ENCODE measurements at regions not wholly inside any gene's neighbourhood (a gene's known extent, or its start where the extent isn't known, plus 50 kb on each side); places are given as distances from the start of the nearest gene placed in this dataset.
"Not testable (repeated sequence)": the region's sequence is repeated elsewhere in the genome, so short reads cannot be mapped to it uniquely, and the experiment has no call there.

DNA sequence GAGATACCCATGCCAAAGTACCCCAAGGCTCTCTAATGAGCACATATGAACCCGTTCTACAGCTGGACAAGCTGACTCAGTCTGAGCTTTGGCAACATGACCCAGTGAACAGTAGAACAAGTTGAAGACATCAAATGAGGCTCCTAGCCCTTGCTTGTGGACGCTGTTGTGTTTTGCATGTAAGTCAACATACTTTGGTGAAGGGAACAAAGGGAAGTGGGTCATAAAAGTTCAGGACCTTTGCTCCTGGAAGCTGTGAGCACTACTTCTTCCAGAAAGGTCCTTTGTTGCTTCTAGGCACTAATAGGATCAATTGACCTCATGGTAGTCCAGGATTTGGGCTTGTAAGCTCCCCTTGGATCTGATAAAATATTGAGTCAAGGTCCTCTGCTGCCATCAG, 613.5 kb upstream of the TBX3 start:
- no peak overlapping the region for H3K4me3 ChIP-seq (ENCODE audit: low read depth, poor library complexity, severe bottlenecking)
- no peak for TF ChIP-seq POLR2A (IDR thresholded peaks at IDR 0.05)
- TF ChIP-seq, protein P1, sequence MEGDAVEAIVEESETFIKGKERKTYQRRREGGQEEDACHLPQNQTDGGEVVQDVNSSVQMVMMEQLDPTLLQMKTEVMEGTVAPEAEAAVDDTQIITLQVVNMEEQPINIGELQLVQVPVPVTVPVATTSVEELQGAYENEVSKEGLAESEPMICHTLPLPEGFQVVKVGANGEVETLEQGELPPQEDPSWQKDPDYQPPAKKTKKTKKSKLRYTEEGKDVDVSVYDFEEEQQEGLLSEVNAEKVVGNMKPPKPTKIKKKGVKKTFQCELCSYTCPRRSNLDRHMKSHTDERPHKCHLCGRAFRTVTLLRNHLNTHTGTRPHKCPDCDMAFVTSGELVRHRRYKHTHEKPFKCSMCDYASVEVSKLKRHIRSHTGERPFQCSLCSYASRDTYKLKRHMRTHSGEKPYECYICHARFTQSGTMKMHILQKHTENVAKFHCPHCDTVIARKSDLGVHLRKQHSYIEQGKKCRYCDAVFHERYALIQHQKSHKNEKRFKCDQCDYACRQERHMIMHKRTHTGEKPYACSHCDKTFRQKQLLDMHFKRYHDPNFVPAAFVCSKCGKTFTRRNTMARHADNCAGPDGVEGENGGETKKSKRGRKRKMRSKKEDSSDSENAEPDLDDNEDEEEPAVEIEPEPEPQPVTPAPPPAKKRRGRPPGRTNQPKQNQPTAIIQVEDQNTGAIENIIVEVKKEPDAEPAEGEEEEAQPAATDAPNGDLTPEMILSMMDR (IDR thresholded peaks at IDR 0.05): no peak
- intact Hi-C loops (cut with DNase I; ENCODE audit: low total_unique reads): no loop called here
- no peak for DNase-seq (ENCODE audit: low spot score in 2 of 2)
- 63 to 80% methylated on average over 2 of the region's 2 CpGs for whole genome bisulfite sequencing, 2 donors

DNA sequence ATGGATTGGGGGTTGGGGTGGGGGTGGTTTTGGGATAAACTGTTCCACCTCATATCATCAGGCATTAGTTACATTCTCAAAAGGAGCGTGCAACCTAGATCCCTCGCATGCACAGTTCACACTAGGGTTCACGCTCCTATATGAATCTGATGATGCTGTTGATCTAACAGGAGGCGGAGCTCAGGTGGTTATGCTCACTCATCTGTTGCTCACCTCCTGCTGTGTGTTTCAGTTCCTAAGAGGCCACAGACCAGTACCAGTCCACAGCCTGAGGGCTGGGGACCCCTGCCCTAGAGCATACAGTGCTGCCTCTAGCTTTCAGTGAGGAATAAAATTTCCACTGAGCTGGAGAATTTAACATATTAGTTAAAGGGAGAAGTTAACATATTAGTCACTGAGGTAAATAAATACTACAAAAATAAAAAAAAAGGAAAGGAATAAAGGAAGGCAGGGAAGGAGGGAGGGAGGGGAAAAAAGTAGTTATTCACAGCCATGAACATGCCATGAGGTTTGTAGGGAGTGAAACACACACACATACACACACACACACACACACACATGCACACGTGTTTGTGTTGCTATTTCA, 612.7 kb upstream of the TBX3 start:
- H3K4me3 ChIP-seq (ENCODE audit: low read depth, poor library complexity, severe bottlenecking): no peak overlapping the region
- WGBS, 2 donors: 89 to 91% methylated on average over 5 of the region's 5 CpGs
- TF ChIP-seq, protein P1 (IDR thresholded peaks at IDR 0.05): no peak
- TF ChIP-seq POLR2A (IDR thresholded peaks at IDR 0.05): no peak
- intact Hi-C loops (cut with DNase I; ENCODE audit: low total_unique reads): no loop called here
- no peak for DNase-seq (ENCODE audit: low spot score in 2 of 2)

DNA sequence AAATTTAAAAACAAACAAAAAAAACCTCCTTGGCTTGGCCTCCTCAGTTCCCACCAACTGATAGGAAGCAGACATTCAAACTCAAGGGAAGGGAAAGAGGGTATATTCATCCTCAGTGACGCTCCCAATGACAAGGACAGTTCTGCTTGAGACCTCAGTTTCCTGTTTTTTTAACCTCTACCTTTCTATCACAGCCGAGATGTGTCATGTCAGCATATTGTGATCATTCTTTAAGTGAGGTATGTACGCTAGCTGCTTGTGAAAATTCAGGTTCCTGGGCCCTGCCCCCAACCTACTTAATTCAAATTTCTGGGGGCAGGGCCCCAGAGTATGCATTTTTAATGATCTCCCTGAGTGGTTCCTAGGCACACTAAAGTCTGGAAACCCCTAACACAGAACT, 611.9 kb upstream of the TBX3 start:
- WGBS, 2 donors: 83 to 88% methylated on average over 3 of the region's 3 CpGs
- no peak for DNase-seq (ENCODE audit: low spot score in 2 of 2)
- no peak overlapping the region for H3K4me3 ChIP-seq (ENCODE audit: low read depth, poor library complexity, severe bottlenecking)
- intact Hi-C loops (cut with DNase I; ENCODE audit: low total_unique reads): no loop called here
- TF ChIP-seq, protein P1 (IDR thresholded peaks at IDR 0.05): no peak
- no peak for TF ChIP-seq POLR2A (IDR thresholded peaks at IDR 0.05)

DNA sequence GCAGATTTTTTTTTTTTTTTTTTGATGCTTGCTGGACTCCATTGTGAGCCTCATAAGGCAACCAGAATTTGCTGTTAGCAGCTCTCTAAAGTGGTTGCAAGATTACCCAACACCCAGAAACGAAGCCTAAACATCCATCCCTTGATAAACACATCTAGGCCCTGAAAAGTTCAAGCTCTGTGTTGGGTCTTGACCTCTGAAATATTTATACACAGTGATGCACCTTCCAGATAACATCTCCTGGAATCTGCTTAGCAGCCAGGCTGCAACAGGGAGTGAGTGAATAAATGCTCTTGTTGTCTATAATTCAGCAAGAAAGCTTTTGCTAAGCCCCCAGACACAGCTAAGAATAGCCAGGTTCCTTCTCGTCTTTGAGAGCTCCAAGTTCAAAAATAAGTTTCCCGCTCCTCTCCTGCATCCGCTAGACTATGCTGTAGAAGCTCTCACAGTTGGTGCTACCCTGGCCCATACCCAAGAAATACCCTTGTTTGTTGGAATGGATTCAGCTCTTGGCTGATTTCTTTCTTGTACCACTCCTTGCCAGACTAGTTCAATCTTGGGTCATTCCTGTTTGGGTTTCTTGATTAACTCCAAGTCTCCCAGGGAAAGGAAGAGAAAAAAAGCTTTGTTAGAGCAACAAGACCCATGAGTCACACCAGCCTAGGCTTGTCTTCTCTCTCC, 610.6 kb upstream of the TBX3 start:
- intact Hi-C loops (cut with DNase I; ENCODE audit: low total_unique reads): no loop called here
- H3K4me3 ChIP-seq (ENCODE audit: low read depth, poor library complexity, severe bottlenecking): no peak overlapping the region
- 69 to 71% methylated on average over 4 of the region's 4 CpGs for WGBS, 2 donors
- TF ChIP-seq, protein P1 (IDR thresholded peaks at IDR 0.05): no peak
- no peak for TF ChIP-seq POLR2A (IDR thresholded peaks at IDR 0.05)
- DNase-seq (ENCODE audit: low spot score in 2 of 2): no peak

DNA sequence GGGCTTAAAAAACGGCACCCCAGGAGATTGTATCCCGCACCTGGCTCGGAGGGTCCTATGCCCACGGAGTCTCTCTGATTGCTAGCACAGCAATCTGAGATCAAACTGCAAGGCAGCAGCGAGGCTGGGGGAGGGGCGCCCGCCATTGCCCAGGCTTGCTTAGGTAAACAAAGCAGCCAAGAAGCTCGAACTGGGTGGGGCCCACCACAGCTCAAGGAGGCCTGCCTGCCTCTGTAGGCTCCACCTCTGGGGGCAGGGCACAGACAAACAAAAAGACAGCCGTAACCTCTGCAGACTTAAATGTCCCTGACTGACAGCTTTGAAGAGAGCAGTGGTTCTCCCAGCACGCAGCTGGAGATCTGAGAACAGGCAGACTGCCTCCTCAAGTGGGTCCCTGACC, 601.5 kb upstream of the TBX3 start:
- DNase-seq (ENCODE audit: low spot score in 2 of 2); intact Hi-C loops (cut with DNase I; ENCODE audit: low total_unique reads); H3K4me3 ChIP-seq (ENCODE audit: low read depth, poor library complexity, severe bottlenecking): not testable (repeated sequence)
- WGBS, 2 donors: 68 to 85% methylated on average over 9 to 10 of the region's 10 CpGs

DNA sequence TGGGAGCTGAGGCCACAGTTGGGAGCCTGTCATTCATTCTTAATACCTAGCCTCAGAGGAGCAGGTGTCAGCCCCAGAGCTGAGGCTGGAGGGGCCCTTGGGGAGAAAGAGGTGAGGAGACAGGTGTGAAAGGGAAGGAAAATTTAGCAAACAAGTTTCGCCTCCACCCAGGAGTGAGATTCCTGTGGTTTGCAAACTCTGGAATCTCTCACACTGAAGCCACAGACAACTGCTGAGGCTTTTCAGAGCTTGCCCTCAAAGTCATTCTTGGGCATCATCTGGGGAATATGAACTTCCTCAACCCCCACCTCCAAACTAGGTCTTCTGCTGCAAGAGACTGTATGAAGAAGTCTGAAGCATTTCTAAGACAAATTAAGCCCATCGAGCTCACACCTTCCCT, 589.5 kb upstream of the TBX3 start:
- TF ChIP-seq POLR2A (IDR thresholded peaks at IDR 0.05): no peak
- TF ChIP-seq, protein P1 (IDR thresholded peaks at IDR 0.05): no peak
- no peak overlapping the region for H3K4me3 ChIP-seq (ENCODE audit: low read depth, poor library complexity, severe bottlenecking)
- 83 to 89% methylated on average over 2 of the region's 2 CpGs for WGBS, 2 donors
- intact Hi-C loops (cut with DNase I; ENCODE audit: low total_unique reads): no loop called here
- DNase-seq (ENCODE audit: low spot score in 2 of 2): no peak

All from lower leg skin (tissue), 4 donors.